HCT116 (cell line): ENCODE measurements at regions not wholly inside any gene's neighbourhood (a gene's known extent, or its start where the extent isn't known, plus 50 kb on each side); places are given as distances from the start of the nearest gene placed in this dataset.

Experiments used
- ATAC-seq: fragments of 200-7000 bp; cut with Tn5 transposase; 2 replicates; pipeline ENCODE4 v1.9.1; 2020; ENCODE audit warnings: mild to moderate bottlenecking, moderate library complexity
- BruUV-seq: library from RNA; stranded (reverse); fragments of 400-500 nt; replicated peaks from 2 replicates; lab custom pipeline; 2021; lab: Mats Ljungman, UMichigan
- CTCF ChIA-PET: fragments of 300-600 bp; sonication (Branson Sonifier 250); formaldehyde crosslinking; loops from one replicate; lab custom pipeline; 2021; ENCODE audit warnings: antibody characterized with exemption; lab: Charles Lee
- POLR2A ChIA-PET: fragments of 300-600, 350-600 bp; sonication (Branson Sonifier 250); formaldehyde crosslinking; loops from one replicate; lab custom pipeline; 2021; ENCODE audit warnings: antibody characterized with exemption; lab: Charles Lee
- RAD21 ChIA-PET, 2 experiments: fragments of 300-600 bp; sonication (Branson Sonifier 250); formaldehyde crosslinking; loops; one replicate each; lab custom pipeline; 2023; ENCODE audit warnings: low total read pairs in 2 of 2; ENCODE audit not compliant: uncharacterized antibody in 2 of 2, unreplicated experiment in 2 of 2, low non-redundant PET in 1 of 2; lab: Charles Lee
- DNase-seq: peaks from one replicate; pipeline ENCODE4 v3.0.0-alpha.2; 2010; ENCODE audit warnings: low read depth, low spot score
- H2AFZ ChIP-seq: fragments of 200-600 bp; shearing (Covaris generic), sonication (generic); 2 replicates; pipeline ENCODE4 v1.6.1; 2017; ENCODE audit warnings: low read depth, mixed run types, mixed read lengths, antibody characterized with exemption, low read length; ENCODE audit not compliant: poor library complexity, severe bottlenecking
- H3K27ac ChIP-seq: 2 replicates; pipeline ENCODE4 v1.5.1; 2012; ENCODE audit warnings: low read depth, low read length
- H3K27me3 ChIP-seq: fragments of 200-600 bp; sonication (generic); 2 replicates; pipeline ENCODE4 v1.6.1; 2016; ENCODE audit warnings: mixed run types, low read length, mixed read lengths; ENCODE audit not compliant: insufficient read depth
- H3K36me3 ChIP-seq, 2 experiments: fragments of 200-500 bp in 1 of 2; fragments of 200-600 bp in 1 of 2; sonication (Bioruptor generic) in 1 of 2; sonication (generic) in 1 of 2; 2 replicates each; pipeline versions ENCODE4 v1.5.1 to v1.6.1; 2014 to 2016; ENCODE audit warnings: low read length in 2 of 2, inconsistent platforms in 1 of 2, mixed read lengths in 1 of 2, mixed run types in 1 of 2; ENCODE audit not compliant: insufficient read depth in 2 of 2, control insufficient read depth in 1 of 2
- H3K4me1 ChIP-seq, 2 experiments: fragments of 200-600 bp in 1 of 2; sonication (generic) in 1 of 2; 2 replicates each; pipeline versions ENCODE4 v1.5.1 to v1.6.1; 2012 to 2017; ENCODE audit warnings: low read length in 2 of 2, inconsistent platforms in 1 of 2, mild to moderate bottlenecking in 1 of 2, mixed read lengths in 1 of 2, mixed run types in 1 of 2, moderate library complexity in 1 of 2; ENCODE audit not compliant: insufficient read depth in 2 of 2, control insufficient read depth in 1 of 2
- H3K4me2 ChIP-seq: fragments of 200-600 bp; sonication (generic); 2 replicates; pipeline ENCODE4 v1.6.1; 2017; ENCODE audit warnings: mixed run types, low read length, mixed read lengths
- H3K4me3 ChIP-seq, 2 experiments: fragments of 200-600 bp in 1 of 2; sonication (generic) in 1 of 2; replicated peaks in 1 of 2; 2 replicates each; pipeline ENCODE4 v1.5.1; 2011 to 2016; ENCODE audit warnings: low read length in 2 of 2, control low read depth in 1 of 2, low read depth in 1 of 2, mild to moderate bottlenecking in 1 of 2, mixed read lengths in 1 of 2, mixed run types in 1 of 2
- H3K79me2 ChIP-seq: fragments of 200-600 bp; sonication (generic); 2 replicates; pipeline ENCODE4 v1.6.1; 2017; ENCODE audit warnings: mild to moderate bottlenecking, mixed run types, low read length, moderate library complexity, mixed read lengths; ENCODE audit not compliant: insufficient read depth
- H3K9ac ChIP-seq: fragments of 200-600 bp; sonication (generic); 2 replicates; pipeline ENCODE4 v1.6.1; 2016; ENCODE audit warnings: low read length, mixed read lengths
- H3K9me2 ChIP-seq: fragments of 200-600 bp; sonication (generic), shearing (Covaris generic); 2 replicates; pipeline ENCODE4 v1.6.1; 2017; ENCODE audit warnings: mixed run types, mild to moderate bottlenecking, moderate library complexity; ENCODE audit not compliant: insufficient read depth
- H3K9me3 ChIP-seq, 2 experiments: fragments of 200-500 bp in 1 of 2; fragments of 200-600 bp in 1 of 2; sonication (Bioruptor generic) in 1 of 2; sonication (generic) in 1 of 2; 2 replicates each; pipeline ENCODE4 v1.6.1; 2014 to 2017; ENCODE audit warnings: low read length in 2 of 2, mixed read lengths in 2 of 2, inconsistent platforms in 1 of 2, low read depth in 1 of 2, mild to moderate bottlenecking in 1 of 2, mixed run types in 1 of 2, moderate library complexity in 1 of 2; ENCODE audit not compliant: control insufficient read depth in 1 of 2, insufficient read depth in 1 of 2
- H4K20me1 ChIP-seq: fragments of 200-600 bp; sonication (generic), shearing (Covaris generic); 2 replicates; pipeline ENCODE4 v1.6.1; 2017; ENCODE audit warnings: mixed run types, mild to moderate bottlenecking, moderate library complexity; ENCODE audit not compliant: insufficient read depth
- CTCF ChIP-seq, 3 experiments: fragments of 200-600 bp in 1 of 3; sonication (generic) in 1 of 3; IDR thresholded peaks in 2 of 3; conservative IDR thresholded peaks in 1 of 3; 2 replicates each; pipeline ENCODE4 v1.5.1; 2012 to 2017; ENCODE audit warnings: low read depth in 2 of 3, low read length in 2 of 3, antibody characterized with exemption in 1 of 3, borderline replicate concordance in 1 of 3, control low read depth in 1 of 3, mild to moderate bottlenecking in 1 of 3, mixed read lengths in 1 of 3, mixed run types in 1 of 3, moderate library complexity in 1 of 3; ENCODE audit not compliant: insufficient read depth in 1 of 3
- ELF1 ChIP-seq: IDR thresholded peaks from 2 replicates; pipeline ENCODE4 v1.6.1; 2012; ENCODE audit warnings: low read depth, borderline replicate concordance
- EZH2 ChIP-seq: fragments of 200-600 bp; sonication (generic); IDR thresholded peaks from 2 replicates; pipeline ENCODE4 v1.6.1; 2017; ENCODE audit warnings: antibody characterized with exemption, mixed run types
- JUND ChIP-seq: IDR thresholded peaks from 2 replicates; pipeline ENCODE4 v1.6.1; 2012
- RAD21 ChIP-seq: IDR thresholded peaks from 2 replicates; pipeline ENCODE4 v1.6.1; 2012; ENCODE audit warnings: low read depth, mild to moderate bottlenecking
- REST ChIP-seq: IDR thresholded peaks from 2 replicates; pipeline ENCODE4 v1.6.1; 2012; ENCODE audit warnings: low read depth
- SIN3A ChIP-seq: IDR thresholded peaks from 2 replicates; pipeline ENCODE4 v1.6.1; 2012; ENCODE audit warnings: low read depth
- SP1 ChIP-seq: IDR thresholded peaks from 2 replicates; pipeline ENCODE4 v1.6.1; 2012; ENCODE audit warnings: low read depth
- TCF7L2 ChIP-seq: IDR thresholded peaks from 2 replicates; pipeline ENCODE4 v1.7.0; 2011; ENCODE audit warnings: borderline replicate concordance, inconsistent platforms; ENCODE audit not compliant: insufficient read depth, insufficient read length; ENCODE audit errors: extremely low read depth
- intact Hi-C: fragments of 100-400 bp; cut with micrococcal nuclease; formaldehyde crosslinking; loops from 2 replicates; pipeline ENCODE4 v1.10.0; 2022

- intact Hi-C loops = no loop called here
- H4K20me1 ChIP-seq = no peaks in the 10 kb centered on the region
- H3K9me3 ChIP-seq = no peaks in the 10 kb centered on the region
- RAD21 ChIA-PET = no interaction called here
- H3K4me2 ChIP-seq = no peak overlapping the region
- peaks cover 0 to 1% of the 10 kb centered on the region in 2 experiments; a peak in 2 of 4 replicates for H3K4me1 ChIP-seq
- H3K27ac ChIP-seq = no peak overlapping the region
- no peaks in the 10 kb centered on the region for H3K36me3 ChIP-seq
- no peaks in the 10 kb centered on the region for H3K27me3 ChIP-seq
- H3K9ac ChIP-seq = no peak overlapping the region
- POLR2A ChIA-PET = no interaction called here
- no peaks in the 10 kb centered on the region for H3K79me2 ChIP-seq
- H2AFZ ChIP-seq = no peak overlapping the region
- no peak for TF ChIP-seq SP1
- no peak for TF ChIP-seq REST
- TF ChIP-seq ELF1 = no peak
- TF ChIP-seq EZH2 = no peak
- TF ChIP-seq RAD21 = no peak
- TF ChIP-seq CTCF (IDR thresholded peaks at IDR 0.05 in 2 of 3, conservative IDR thresholded peaks at IDR 0.05 in 1 of 3; ENCODE audit: borderline replicate concordance in 1 of 3, insufficient read depth in 1 of 3, low read depth in 2 of 3, low read length in 2 of 3) = no peak
- TF ChIP-seq TCF7L2 = no peak
- no peak for TF ChIP-seq SIN3A
- no peak for TF ChIP-seq JUND
- CTCF ChIA-PET = no interaction called here
- H3K9me2 ChIP-seq = no peaks in the 10 kb centered on the region
- H3K4me3 ChIP-seq = no peak overlapping the region
- ATAC-seq (no peak), DNase-seq (no peak)
- BruUV-seq = no TSS peak
Measured at GRCh38 chr6:109918227-109918626, 59.9 kb upstream of the GPR6 start.
